Breast epithelium (tissue), 4 donors: ENCODE measurements at regions not wholly inside any gene's neighbourhood (a gene's known extent, or its start where the extent isn't known, plus 50 kb on each side); places are given as distances from the start of the nearest gene placed in this dataset.
"Not testable (repeated sequence)": the region's sequence is repeated elsewhere in the genome, so short reads cannot be mapped to it uniquely, and the experiment has no call there.

ENCODE experiments used
- DNase-seq, 2 donors: peaks; one replicate each; pipeline ENCODE4 v3.0.0-alpha.2; 2019; ENCODE audit warnings: low spot score in 2 of 2
- H3K27ac ChIP-seq, 2 donors: fragments of 200-600 bp; sonication (generic) in 1 of 2; one replicate each; pipeline ENCODE4 v1.5.1; 2016 to 2019; ENCODE audit warnings: mild to moderate bottlenecking in 1 of 2
- H3K27me3 ChIP-seq, 2 donors: fragments of 200-600 bp; sonication (generic) in 1 of 2; one replicate each; pipeline versions ENCODE4 v1.5.1 to v1.6.0; 2017 to 2019; ENCODE audit warnings: control low read depth in 1 of 2, mild to moderate bottlenecking in 1 of 2
- H3K36me3 ChIP-seq: fragments of 200-600 bp; one replicate; pipeline ENCODE4 v1.5.1; 2019
- H3K4me1 ChIP-seq, 2 donors: fragments of 200-600 bp; sonication (generic); one replicate each; pipeline ENCODE4 v1.5.1; 2016 to 2019; ENCODE audit warnings: control low read depth in 1 of 2
- H3K4me3 ChIP-seq, 3 donors: fragments of 200-600 bp; sonication (generic); 1 replicate in 2 of 3; 2 replicates in 1 of 3; pipeline ENCODE4 v1.5.1; 2016 to 2019; ENCODE audit warnings: mild to moderate bottlenecking in 3 of 3, moderate library complexity in 2 of 3
- H3K9me3 ChIP-seq, 2 donors: fragments of 200-600 bp; sonication (generic) in 1 of 2; one replicate each; pipeline ENCODE4 v1.5.1; 2016 to 2019; ENCODE audit warnings: control low read depth in 1 of 2
- CTCF ChIP-seq, 3 donors: fragments of 450-650 bp; IDR thresholded peaks; one replicate each; pipeline ENCODE4 v1.5.1; 2016 to 2017; ENCODE audit warnings: antibody characterized with exemption in 3 of 3, mild to moderate bottlenecking in 3 of 3, moderate library complexity in 3 of 3
- POLR2A ChIP-seq: fragments of 450-650 bp; IDR thresholded peaks from one replicate; pipeline ENCODE4 v1.6.1; 2016; ENCODE audit warnings: antibody characterized with exemption, mild to moderate bottlenecking, moderate library complexity
- POLR2AphosphoS5 ChIP-seq, 3 donors: sonication (generic); formaldehyde crosslinking; IDR thresholded peaks; one replicate each; pipeline ENCODE4 v1.6.1; 2017; ENCODE audit warnings: antibody characterized with exemption in 3 of 3
- intact Hi-C: fragments of 100-400 bp; cut with DNase I; formaldehyde crosslinking; loops from one replicate; pipeline ENCODE4 v1.15.1; 2023; ENCODE audit warnings: low total_unique reads

GRCh38 chr5:166618526-166618925, 1672.9 kb upstream of the WWC1 start:
- Histone ChIP-seq H3K9me3 (no peaks in the 10 kb centered on the region), H3K27me3 (no peaks in the 10 kb centered on the region), H3K36me3 (no peaks in the 10 kb centered on the region), H3K4me1 (no peaks in the 10 kb centered on the region), H3K4me3 (no peak overlapping the region), H3K27ac (no peak overlapping the region)
- DNase-seq: no peak
- intact Hi-C loops: no loop called here
- TF ChIP-seq POLR2AphosphoS5 (IDR thresholded peaks at IDR 0.05) (no peak), CTCF (IDR thresholded peaks at IDR 0.05) (no peak)

DNA sequence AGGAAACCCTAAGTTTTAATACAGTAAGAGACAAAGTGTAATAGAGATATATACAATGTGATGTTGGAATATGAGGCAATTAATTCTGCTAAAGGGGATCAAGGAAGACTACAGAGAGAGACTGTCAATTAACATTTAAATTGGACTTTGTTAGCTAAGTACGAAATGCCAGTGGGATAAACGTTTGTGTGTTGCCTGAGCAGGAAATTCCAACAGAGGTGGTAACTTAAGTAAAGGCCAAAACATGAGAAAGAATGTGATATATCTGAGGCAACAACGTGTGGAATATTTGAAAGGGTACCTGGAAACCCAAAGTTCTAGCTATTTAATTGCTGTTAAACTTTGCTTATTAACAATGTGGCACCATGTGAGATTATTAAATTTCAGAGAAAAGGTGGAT, 1666.9 kb upstream of the WWC1 start:
- no peaks in the 10 kb centered on the region for H3K9me3 ChIP-seq
- H3K36me3 ChIP-seq: no peaks in the 10 kb centered on the region
- no peak overlapping the region for H3K4me3 ChIP-seq
- TF ChIP-seq POLR2A (no peak), CTCF (IDR thresholded peaks at IDR 0.05) (no peak), POLR2AphosphoS5 (IDR thresholded peaks at IDR 0.05) (no peak)
- no peaks in the 10 kb centered on the region for H3K27me3 ChIP-seq
- no peak overlapping the region for H3K27ac ChIP-seq
- intact Hi-C loops: no loop called here
- no peaks in the 10 kb centered on the region for H3K4me1 ChIP-seq
- no peak for DNase-seq

- H3K36me3 ChIP-seq: no peaks in the 10 kb centered on the region
- H3K27me3 ChIP-seq: no peaks in the 10 kb centered on the region
- H3K4me1 ChIP-seq: no peaks in the 10 kb centered on the region
- no peak overlapping the region for H3K27ac ChIP-seq
- no peaks in the 10 kb centered on the region for H3K9me3 ChIP-seq
- H3K4me3 ChIP-seq: no peak overlapping the region
- intact Hi-C loops: no loop called here
- DNase-seq: no peak
- TF ChIP-seq POLR2A (no peak), CTCF (IDR thresholded peaks at IDR 0.05) (no peak), POLR2AphosphoS5 (IDR thresholded peaks at IDR 0.05) (no peak)
Observed at GRCh38 chr5:166625210-166625865, 1666.1 kb upstream of the WWC1 start.

DNA sequence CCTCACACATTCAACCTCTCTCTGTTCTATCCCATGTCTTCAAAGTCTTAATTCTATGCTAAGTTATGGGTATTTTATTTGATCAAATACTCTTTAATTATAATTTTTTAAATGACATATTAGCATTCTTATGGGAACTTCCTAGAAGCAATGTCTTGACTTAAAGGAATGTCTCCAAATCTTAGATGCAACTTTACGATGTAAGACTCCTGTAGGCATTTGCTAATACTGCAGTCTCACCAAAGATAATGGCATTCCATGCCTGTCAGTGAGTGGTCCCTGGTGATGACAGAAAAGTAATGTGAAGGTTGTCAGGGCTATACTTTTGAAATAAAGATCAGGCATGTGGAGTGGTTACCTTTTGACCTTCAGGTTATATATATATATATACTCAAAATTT, 1654.2 kb upstream of the WWC1 start:
- Histone ChIP-seq H3K9me3 (no peaks in the 10 kb centered on the region), H3K36me3 (no peaks in the 10 kb centered on the region), H3K4me3 (no peak overlapping the region), H3K4me1 (no peaks in the 10 kb centered on the region), H3K27ac (no peak overlapping the region), H3K27me3 (no peaks in the 10 kb centered on the region)
- intact Hi-C loops: no loop called here
- no peak for TF ChIP-seq CTCF (IDR thresholded peaks at IDR 0.05)
- no peak for TF ChIP-seq POLR2AphosphoS5 (IDR thresholded peaks at IDR 0.05)
- no peak for TF ChIP-seq POLR2A
- DNase-seq: no peak

- H3K4me1 ChIP-seq: no peaks in the 10 kb centered on the region
- H3K27me3 ChIP-seq: no peaks in the 10 kb centered on the region
- H3K9me3 ChIP-seq: no peaks in the 10 kb centered on the region
- H3K4me3 ChIP-seq: no peak overlapping the region
- TF ChIP-seq POLR2A: no peak
- no peak for TF ChIP-seq CTCF (IDR thresholded peaks at IDR 0.05)
- no peak for TF ChIP-seq POLR2AphosphoS5 (IDR thresholded peaks at IDR 0.05)
- intact Hi-C loops: no loop called here
- DNase-seq: no peak
- H3K36me3 ChIP-seq: no peaks in the 10 kb centered on the region
- H3K27ac ChIP-seq: no peak overlapping the region
Observed at GRCh38 chr5:166639151-166639550, 1652.3 kb upstream of the WWC1 start.

GRCh38 chr5:166640136-166640535, 1651.3 kb upstream of the WWC1 start:
- H3K27ac ChIP-seq, intact Hi-C loops, H3K4me3 ChIP-seq, H3K36me3 ChIP-seq, H3K9me3 ChIP-seq, H3K4me1 ChIP-seq, H3K27me3 ChIP-seq, DNase-seq: not testable (repeated sequence)
